TTC549 (cell line): ENCODE measurements at regions not wholly inside any gene's neighbourhood (a gene's known extent, or its start where the extent isn't known, plus 50 kb on each side); places are given as distances from the start of the nearest gene placed in this dataset.
"Not testable (repeated sequence)": the region's sequence is repeated elsewhere in the genome, so short reads cannot be mapped to it uniquely, and the experiment has no call there.

ENCODE experiments used
- FAIRE-seq: peaks from 2 replicates; lab custom pipeline; 2012; peaks lifted over from hg19 to GRCh38; lab: Jason Lieb, UNC

DNA sequence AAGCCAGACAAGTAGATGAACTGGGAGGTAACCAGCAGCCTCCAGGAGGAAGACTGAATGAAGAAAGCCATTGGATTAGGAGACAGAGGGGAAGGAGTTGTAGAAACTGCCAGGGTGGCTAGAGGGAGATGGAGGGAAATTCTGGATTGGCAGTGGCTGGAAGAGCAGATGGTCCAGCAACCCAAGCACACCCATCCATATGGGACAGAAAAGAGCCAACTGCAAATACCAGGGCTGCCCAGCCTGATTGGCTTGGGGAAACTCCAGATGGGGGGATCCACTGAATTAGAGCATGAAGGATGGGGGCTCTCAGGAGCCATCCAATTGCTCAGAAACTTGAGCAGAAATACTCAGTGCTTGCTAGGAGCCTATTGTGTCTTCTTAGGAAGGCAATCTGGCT lies 173.5 kb upstream of the EPB41L3 start:
- no peak for FAIRE-seq

DNA sequence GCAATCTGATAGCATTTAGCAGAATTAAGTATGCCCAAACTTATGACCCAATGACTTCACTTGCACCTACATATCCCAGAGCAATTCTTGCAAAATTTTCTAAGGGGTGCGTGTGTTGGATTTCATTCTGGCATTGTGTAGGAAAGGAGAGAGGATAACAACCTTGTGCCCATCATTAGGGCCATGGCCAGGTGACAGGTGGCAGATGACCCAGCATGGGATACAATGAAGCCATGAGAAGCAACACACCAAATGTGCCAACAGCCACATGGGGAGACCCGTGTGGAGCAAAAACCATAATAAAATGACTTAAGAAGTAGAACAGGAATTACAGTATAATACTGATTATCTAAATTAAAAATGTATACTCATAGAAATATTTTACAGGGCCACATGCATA lies 166.9 kb upstream of the EPB41L3 start:
- FAIRE-seq = no peak

DNA sequence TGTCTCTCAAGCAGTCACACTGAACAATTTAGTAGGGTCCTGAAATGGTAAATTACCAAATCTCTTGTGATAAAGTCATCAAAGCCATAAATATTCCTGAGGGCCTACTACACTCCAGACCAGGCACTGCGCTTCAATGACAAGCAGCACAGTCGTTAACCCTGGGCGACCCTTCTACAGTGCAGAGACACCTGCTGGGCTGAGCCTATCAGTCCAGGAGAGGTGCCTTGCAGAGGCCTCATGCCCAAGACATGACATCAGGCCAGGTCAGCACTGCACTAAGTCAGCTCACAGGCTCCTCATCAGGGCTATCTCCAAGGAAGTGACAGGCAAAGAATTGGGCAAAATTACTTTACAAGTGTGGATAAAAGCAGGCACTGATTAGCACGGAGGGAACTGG lies 166.4 kb upstream of the EPB41L3 start:
- FAIRE-seq = no peak

DNA sequence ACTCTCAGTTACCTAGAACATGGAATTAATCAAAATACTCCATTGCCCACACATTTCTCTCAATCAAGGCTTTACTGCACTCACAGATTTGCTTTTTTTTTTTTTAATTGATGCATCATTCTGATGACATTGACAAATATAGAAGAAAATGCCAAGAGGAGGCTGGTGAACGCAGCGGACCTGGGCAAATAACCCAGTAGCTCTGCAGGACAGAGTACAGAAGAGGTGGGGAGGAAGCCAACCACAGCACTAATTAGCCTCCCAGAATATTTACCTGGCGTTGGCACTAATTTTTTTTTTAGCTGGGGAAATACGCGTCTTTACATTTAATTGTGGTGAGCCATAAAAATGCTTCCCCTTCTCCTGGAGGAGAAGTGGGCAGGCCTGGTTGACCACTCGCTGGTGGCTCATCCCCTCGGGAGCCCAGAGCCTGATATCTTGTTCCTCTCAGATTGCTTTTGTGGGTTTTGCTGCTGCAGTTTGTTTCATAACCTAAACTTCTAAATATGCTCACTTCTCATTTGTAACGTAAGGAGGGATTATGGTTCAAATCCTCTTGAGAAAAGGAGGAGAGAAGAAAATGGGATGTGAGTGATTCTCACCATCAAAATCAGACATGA lies 165.8 kb upstream of the EPB41L3 start:
- FAIRE-seq = no peak

DNA sequence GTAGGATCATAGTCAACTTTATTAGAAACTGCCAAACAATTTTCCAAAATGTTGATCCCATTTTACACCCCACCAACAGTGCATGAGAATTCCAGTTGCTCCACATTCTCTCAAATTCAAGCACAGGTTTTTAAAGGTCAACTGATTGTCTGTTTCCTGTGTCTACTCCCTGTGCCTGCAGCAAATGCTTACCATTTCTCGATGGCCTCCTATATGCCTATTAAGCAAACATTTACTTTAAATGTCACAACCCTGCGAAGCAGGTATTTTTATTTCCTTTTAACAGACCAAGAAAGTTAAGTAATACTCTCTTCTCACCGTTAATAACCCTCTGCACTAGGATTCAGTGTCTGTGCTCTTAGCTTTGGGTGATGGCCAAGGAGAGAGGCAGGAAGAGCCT lies 163.8 kb upstream of the EPB41L3 start:
- no peak for FAIRE-seq

DNA sequence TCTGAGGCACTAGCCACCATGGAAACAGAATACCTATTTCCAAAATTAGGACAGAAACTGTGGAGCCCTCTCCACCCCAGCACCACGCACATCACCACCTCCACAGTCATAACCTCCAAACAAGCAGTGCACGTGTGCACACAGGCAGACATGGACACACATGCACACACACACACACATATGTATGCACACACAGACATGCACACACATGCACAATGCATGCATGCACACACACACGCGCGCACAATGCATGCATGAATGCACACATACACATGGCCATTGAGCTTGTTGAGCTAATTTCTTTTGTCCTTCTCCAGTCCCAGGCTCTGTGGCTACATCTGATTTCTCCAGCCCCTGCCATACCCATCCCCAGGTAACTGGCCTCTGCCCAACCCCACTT lies 161.6 kb upstream of the EPB41L3 start:
- no peak for FAIRE-seq

DNA sequence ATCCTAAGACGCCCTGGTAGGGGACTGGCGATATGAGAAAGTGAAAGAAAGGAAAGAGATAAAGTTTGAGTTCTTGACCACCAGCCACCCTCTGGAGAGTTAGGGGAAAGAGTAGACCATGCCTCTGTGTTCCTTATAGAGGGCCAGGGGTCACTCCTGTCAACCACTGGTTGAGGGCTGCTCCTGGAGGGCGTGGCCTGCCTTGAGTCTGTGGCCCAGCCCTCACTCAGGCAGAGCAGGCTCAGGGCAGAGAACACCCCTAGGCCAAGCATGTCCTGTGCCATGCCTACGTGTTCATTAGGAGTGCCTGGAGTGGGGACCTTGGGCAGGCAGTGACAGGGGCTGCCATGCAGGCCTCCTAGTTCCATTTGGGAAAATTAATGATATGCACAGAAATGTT lies 161.1 kb upstream of the EPB41L3 start:
- no peak for FAIRE-seq

DNA sequence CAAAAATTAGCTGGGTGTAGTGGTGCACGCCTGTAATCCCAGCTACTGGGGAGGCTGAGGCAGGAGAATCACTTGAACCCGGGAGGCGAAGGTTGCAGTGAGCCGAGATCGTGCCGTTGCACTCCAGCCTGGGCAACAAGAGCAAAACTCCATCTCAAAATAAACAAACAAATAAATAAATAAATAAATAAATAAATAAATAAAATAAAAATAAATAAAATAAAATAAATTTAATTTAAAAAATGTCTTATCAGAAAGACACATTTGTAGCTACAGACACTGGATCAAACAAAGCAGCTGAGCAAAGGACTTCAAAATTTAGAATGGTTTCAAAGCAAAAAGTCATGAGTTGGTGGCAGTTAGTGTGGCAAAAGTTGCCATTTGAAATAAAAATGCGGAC lies 158.2 kb upstream of the EPB41L3 start:
- not testable (repeated sequence) for FAIRE-seq

DNA sequence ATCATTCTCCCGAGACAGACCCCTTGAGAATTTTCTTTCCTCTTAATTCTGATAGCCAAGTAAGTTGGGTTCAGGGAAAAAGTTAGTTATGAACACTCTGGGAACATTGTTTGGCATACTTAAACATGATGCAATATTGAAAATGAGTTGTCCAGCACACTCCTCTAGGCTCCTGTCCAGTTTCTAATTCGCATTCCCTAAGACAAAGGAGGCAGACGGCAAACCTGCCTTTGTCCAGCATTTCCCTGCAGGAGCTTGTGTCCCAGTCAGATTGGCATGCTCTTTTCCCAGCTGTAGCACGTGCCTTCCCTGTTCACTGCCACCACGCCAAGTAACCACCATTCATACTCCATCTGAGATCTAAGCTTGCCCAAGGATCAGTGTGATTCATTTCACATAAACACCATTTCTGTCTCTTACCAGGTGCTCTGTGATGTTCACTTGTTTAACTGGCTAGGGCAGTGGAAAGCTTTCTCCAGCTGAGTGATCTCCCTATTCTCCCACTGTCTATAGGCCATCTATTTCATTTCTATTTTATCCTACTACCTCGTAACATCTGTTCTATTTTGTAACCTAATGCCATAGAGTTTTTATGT lies 150.0 kb upstream of the EPB41L3 start:
- FAIRE-seq = no peak

DNA sequence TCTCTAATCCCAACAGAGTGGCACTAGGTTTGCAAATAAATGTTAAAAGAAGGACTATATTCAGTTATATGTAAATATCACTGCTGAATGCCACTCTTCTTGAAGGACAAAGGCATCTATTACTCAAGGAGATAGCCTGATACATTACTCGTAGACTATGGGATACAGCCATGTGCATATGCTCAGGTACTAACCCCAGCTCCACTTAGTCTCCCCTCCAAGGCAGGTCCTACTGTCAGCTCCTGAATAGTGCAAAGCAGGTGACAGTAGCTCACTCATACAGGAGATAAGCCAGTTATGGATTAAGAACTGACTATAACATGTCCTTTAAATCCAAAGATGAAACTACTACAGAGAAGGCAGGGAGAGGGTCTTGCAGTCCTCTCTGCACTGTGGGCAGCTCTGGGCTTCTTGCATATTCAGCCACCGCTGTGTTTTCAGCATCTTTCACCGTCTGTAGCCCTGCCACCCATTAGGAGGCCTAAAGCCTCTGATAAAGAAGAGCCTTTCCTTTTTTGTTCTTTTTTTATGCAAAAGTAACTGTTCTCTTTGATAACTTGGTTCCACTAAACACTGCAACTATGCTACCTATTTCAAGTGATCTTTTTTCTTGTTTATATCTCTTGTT lies 135.1 kb upstream of the EPB41L3 start:
- FAIRE-seq = no peak

DNA sequence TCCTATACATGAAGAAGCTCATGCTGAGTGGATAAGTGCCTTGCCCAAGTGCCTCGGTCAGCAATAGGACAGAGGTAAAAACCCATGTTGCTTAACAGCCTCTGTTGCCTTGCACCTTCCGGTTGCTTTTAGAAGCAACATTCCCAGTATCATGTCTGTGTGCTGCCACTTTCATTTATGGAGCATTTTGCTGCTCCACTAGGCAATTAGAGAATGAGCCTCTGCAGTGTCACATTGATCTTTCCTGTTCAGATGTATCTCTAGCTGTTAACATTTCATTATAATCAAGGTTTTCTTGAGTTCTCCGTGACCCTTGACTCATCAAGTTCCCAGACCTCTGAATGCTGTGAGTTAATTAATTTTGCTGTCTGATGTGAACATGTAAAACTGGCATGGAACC lies 134.5 kb upstream of the EPB41L3 start:
- FAIRE-seq = no peak

DNA sequence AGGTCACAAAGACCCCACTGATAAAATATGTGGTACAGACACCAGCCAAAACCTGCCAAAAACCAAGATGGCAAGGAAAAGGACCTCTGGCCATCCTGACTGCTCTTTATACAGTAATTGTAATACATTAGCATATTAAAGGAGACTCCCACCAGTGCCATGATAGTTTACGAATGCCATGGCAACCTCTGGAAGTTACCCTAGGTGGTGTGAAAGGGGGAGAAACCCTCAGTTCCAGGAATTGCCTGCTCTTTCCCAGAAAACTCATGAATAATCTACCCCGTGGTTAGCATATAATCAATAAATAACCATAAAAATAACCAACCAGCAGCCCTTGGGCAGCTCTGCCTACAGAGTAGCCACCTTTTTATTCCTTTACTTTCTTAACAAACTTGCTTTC lies 129.8 kb upstream of the EPB41L3 start:
- no peak for FAIRE-seq

DNA sequence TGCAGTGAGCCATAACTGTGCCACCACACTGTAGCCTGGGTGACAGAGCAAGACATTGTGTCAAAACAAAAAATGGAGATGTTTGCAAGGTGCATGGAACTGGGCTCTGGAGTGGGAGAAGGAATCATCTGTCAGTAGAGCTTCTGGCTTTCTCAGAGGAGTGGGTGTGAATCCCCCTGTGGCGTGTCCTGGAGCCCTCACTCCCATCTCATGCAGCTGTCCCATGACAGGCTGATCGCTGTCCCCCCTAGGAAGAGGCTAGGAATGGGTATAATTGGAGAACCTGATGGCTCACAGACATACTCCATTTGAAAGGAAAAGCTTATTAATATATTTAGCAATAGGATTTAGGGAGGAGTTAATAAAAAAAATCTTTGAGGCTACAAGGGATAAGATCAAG lies 125.8 kb upstream of the EPB41L3 start:
- FAIRE-seq = no peak

DNA sequence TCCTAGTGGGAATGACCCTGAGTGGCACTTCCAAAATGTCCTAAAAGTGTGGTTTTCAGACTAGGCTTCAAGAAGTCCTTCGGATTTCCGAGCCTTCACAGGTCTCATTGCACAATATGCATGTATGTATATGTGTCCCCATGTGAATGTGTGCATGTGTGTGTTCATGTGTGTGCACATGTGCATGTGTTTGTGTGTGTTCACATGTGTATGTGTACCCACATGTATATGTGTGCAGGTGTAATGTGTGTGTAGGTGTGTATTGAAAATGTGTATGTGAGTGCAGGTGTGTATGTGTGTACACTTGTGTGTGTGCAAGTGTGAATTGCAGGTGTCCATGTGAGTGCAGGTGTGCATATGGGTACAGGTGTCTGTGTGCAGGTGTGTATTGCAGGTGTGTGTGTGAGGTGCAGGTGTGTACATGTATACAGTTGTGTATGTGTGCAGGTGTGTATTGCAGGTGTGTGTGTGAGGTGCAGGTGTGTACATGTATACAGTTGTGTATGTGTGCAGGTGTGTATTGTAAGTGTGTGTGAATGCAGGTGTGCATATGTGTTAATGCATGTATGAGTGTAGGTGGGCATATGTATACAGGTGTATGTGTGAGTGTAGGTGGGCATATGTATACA lies 124.4 kb upstream of the EPB41L3 start:
- no peak for FAIRE-seq

DNA sequence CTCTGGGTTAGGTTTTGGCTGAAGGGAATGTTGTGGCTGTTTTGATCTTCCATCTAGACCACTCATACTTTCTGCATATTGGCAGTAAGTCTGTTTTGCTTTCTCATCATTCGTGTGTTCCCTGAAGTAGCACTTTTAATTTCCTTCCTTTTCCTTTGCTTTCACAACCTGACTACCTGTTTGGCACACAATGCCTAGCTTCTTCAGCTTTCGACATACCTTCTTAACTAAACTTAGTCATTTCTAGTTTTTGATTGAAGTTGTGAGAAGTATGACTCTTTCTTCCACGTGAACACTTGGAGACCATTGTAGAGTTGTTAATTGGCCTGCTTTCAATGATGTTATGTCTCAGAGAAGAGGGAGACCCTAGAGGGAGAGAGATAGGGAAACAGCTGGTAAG lies 123.6 kb upstream of the EPB41L3 start:
- no peak for FAIRE-seq

DNA sequence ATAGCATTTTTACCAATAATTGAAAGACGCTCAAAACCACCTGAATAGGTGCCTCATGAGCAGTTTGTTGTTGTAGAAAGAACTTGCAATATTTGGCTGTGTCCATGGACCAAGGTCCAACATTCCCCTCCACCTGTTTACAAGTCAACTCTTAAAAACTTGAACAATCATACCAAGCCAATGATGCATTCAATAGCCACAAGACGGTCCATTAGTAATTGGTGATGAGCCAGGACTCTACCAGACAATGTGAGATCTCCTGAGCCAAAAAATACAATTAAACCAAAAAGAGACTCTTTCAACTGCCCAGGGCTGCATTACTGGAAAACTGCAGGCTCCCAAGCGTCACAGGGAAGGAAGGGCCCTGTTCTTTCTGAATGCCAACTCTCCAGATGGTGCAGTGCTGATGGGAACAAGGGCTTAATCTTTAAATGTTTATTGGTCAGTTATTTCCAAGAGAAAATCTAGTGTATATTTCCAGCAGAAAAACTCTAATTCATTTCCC lies 118.8 kb upstream of the EPB41L3 start:
- FAIRE-seq = no peak

DNA sequence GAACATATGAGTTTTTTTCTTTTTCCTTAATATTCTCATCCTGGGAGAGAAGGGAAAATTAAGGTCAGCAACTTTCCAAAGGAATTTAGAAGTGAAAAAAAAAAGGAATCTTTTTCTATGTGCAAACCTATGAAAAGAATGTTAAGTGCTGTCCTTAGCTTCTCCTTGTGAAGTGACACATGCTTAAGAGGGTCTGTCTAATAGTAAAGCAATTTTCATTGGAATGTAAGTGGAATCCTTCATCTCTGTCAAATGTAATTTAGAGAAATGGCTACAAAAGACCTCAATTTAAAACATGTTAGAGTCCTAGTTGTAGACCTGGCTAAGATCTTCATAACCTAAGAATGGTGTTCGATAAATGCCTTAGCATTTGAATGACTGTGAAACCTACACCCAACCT lies 117.4 kb upstream of the EPB41L3 start:
- FAIRE-seq = no peak

DNA sequence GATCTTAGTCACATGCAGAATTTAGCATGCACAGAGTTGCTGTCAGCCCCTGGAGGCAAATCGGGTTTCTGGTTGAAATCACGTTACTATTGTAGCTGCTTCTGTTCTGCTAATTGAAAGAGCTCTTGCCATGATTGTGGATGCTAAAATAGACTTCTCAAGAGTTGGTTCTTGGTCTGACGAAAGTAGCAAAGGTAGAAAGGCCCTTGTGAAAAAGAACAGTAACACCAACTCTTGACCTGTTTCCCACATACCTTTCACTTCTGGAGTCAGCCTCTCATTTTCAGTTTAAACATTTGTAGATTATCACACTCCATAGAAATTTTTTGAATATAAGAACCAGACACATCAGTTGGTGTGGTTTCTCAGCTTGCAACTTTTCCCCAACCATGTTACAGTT lies 110.0 kb upstream of the EPB41L3 start:
- no peak for FAIRE-seq

DNA sequence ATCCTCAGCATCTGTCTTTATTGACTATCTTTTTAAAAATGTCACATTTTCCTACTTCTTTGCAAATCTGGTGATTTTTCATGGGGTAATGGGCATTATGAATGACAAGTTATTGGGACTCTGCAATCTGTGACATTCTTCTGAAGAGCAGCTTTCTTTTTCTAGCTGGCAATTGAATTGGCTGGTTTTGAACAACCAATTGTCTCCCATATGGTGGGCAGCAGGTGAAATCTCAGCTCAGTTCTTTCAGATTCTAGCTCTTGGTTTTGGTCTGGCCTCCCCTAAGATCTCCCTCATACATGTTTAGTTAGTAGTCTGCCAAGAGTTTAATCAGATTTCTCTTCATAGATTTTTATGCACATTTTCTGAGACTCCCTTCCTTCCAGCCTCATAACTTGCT lies 107.9 kb upstream of the EPB41L3 start:
- no peak for FAIRE-seq

DNA sequence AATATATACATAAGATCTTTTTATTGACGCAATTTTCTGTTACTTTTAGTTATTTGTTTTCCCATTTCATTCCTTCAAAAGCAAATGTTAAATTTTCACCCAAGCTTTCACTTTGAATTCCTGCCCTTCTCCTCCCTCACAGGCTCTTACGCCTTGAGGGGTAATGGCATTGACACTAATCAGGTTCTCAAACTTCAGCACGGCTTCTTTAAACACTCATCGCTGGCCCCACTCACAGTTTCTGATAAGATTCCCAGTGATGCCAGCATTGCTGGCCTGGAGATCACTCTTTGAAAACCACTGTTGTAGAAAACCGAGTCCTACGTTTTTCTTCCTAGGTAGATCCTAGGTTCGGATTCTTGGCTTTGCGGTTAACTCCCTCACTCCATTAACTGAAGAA lies 105.6 kb upstream of the EPB41L3 start:
- FAIRE-seq = no peak

DNA sequence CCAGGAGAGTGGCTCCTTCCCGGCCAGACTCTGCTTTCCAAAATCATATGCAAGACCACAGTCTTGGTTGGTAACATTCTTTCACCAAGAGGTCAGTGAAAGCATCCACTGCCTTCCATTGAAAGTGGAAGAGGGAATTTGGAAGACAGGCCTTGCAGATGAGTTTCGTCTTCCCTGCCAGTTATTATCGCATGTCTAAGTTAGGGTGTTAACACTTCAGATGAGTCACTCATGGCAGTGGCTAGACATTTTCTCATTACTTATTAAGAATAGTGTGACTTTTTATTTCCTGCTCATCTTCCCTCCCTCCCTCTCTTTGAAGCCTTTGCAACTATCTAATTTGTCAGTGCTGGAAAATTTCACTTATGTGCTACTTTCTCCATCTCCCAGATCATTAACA lies 102.9 kb upstream of the EPB41L3 start:
- FAIRE-seq = no peak

DNA sequence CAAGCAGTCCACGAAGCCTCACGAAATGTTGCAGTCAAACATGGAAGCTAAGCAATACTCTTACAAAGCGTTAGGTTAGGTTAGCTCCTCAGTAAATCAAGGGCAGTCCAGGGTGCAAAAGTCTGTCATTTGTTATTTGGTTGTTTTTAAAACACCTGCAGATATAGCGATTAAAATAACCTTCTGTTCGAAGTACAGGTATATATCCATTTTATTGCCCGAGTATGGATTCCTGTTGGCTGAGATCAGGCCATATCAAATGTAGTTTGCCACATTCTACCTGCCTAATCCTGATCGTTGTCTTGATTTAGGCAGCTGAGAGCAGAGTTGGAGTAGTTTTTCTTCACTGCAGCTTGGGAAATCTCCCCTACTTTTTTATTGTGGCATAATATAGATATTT lies 99.5 kb upstream of the EPB41L3 start:
- no peak for FAIRE-seq

DNA sequence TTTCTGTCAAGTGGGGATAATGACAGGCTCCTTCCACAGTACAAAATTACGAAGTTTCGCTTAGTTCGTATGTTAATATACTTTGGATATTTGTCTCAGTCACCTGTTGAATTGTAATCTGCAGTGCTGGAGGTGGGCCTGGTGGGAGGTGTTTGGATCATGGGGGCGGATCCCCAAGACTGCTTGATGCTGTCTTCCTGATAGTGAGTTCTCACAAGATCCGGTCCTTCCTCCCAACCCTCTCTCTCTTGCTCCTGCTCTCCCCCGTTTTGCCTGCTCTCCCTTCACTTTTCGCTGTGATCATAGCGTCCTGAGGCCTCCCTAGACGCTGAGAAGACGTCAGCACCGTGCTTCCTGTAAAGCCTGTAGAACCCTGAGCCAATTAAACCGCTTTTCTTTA lies 97.1 kb upstream of the EPB41L3 start:
- FAIRE-seq = no peak

DNA sequence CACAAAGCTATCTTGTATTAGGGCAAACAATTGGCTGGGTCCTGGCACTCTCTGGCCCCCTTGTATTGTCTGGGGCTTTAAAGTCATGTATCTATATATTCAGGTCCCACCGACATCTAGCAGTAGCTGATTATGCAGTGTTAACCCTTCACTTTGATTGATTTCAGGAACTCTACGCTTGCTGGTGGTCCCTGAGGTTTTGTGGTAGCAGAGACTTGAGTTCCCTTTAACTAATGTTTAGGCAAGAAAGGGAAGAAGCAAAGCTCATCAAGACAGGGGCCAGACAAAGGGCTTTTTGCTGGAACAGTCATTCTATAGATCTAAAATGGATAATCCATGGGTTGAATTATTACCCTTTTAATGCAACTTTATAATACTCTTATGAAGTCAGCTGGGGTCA lies 95.3 kb upstream of the EPB41L3 start:
- no peak for FAIRE-seq
